CD14-positive monocyte (primary cell): ENCODE measurements at regions not wholly inside any gene's neighbourhood (a gene's known extent, or its start where the extent isn't known, plus 50 kb on each side); places are given as distances from the start of the nearest gene placed in this dataset.

ENCODE experiments used
- DNase-seq, 3 donors: peaks; one replicate each; pipeline ENCODE4 v3.0.0-alpha.2; 2011 to 2022
- H2AFZ ChIP-seq: 2 replicates; pipeline ENCODE4 v1.6.0; 2012; ENCODE audit warnings: mild to moderate bottlenecking, low read depth, low read length, inconsistent platforms; ENCODE audit not compliant: insufficient read depth, poor library complexity, severe bottlenecking
- H3K27ac ChIP-seq, 2 donors: 1 replicate in 1 of 2; 2 replicates in 1 of 2; pipeline ENCODE4 v1.5.1; 2012 to 2013; ENCODE audit warnings: low read length in 2 of 2, control low read depth in 1 of 2, inconsistent platforms in 1 of 2, low read depth in 1 of 2, mild to moderate bottlenecking in 1 of 2
- H3K27me3 ChIP-seq, 2 donors: one replicate each; pipeline versions ENCODE4 v1.6.0 to v1.6.1; 2011 to 2013; ENCODE audit warnings: low read length in 2 of 2; ENCODE audit not compliant: control insufficient read depth in 2 of 2, insufficient read depth in 2 of 2
- H3K36me3 ChIP-seq, 2 donors: replicated peaks in 1 of 2; 1 replicate in 1 of 2; 2 replicates in 1 of 2; pipeline versions ENCODE4 v1.5.1 to v1.6.1; 2012 to 2013; ENCODE audit warnings: low read length in 2 of 2, control low read depth in 1 of 2, inconsistent platforms in 1 of 2, mild to moderate bottlenecking in 1 of 2; ENCODE audit not compliant: insufficient read depth in 2 of 2, control insufficient read depth in 1 of 2
- H3K4me1 ChIP-seq, 2 donors: 1 replicate in 1 of 2; 2 replicates in 1 of 2; pipeline versions ENCODE4 v1.5.1 to v1.6.1; 2012 to 2013; ENCODE audit warnings: low read length in 2 of 2, control low read depth in 1 of 2, inconsistent platforms in 1 of 2, mild to moderate bottlenecking in 1 of 2, moderate library complexity in 1 of 2; ENCODE audit not compliant: insufficient read depth in 2 of 2, control insufficient read depth in 1 of 2
- H3K4me2 ChIP-seq: replicated peaks from 2 replicates; pipeline ENCODE3; 2012; ENCODE audit warnings: low read length, moderate library complexity, mild to moderate bottlenecking; ENCODE audit not compliant: poor library complexity, severe bottlenecking; ENCODE audit errors: extremely low read depth
- H3K4me3 ChIP-seq, 3 experiments: fragments of 200-600 bp in 1 of 3; sonication (generic) in 1 of 3; replicated peaks in 1 of 3; 1 replicate in 2 of 3; 2 replicates in 1 of 3; pipeline ENCODE4 v1.5.1; 2011 to 2013; ENCODE audit warnings: low read length in 3 of 3, mild to moderate bottlenecking in 3 of 3, control low read depth in 2 of 3, low read depth in 2 of 3, inconsistent platforms in 1 of 3, moderate library complexity in 1 of 3
- H3K79me2 ChIP-seq: 2 replicates; pipeline ENCODE4 v1.6.0; 2012; ENCODE audit warnings: mild to moderate bottlenecking, control low read depth, inconsistent platforms, low read length, moderate library complexity; ENCODE audit not compliant: insufficient read depth
- H3K9ac ChIP-seq: 2 replicates; pipeline ENCODE4 v1.6.0; 2017; ENCODE audit warnings: low read length, mild to moderate bottlenecking; ENCODE audit not compliant: insufficient read depth, poor library complexity, severe bottlenecking
- H3K9me3 ChIP-seq, 2 donors: replicated peaks in 1 of 2; 1 replicate in 1 of 2; 2 replicates in 1 of 2; pipeline versions ENCODE4 v1.5.1 to v1.6.1; 2012 to 2013; ENCODE audit warnings: low read length in 2 of 2, control low read depth in 1 of 2; ENCODE audit not compliant: control insufficient read depth in 1 of 2, insufficient read depth in 1 of 2
- H4K20me1 ChIP-seq: 2 replicates; pipeline ENCODE4 v1.6.0; 2012; ENCODE audit warnings: mild to moderate bottlenecking, low read length, control low read depth, moderate library complexity; ENCODE audit not compliant: insufficient read depth
- H3K27ac Mint-ChIP-seq, 7 donors: one replicate each; pipeline ENCODE4 v1.8.0; 2020; ENCODE audit warnings: mild to moderate bottlenecking in 7 of 7, mixed read lengths in 7 of 7, moderate library complexity in 6 of 7, inconsistent platforms in 2 of 7
- H3K27me3 Mint-ChIP-seq, 3 donors: one replicate each; pipeline ENCODE4 v1.8.0; 2021 to 2022; ENCODE audit warnings: low read depth in 3 of 3, mild to moderate bottlenecking in 3 of 3, mixed read lengths in 3 of 3, moderate library complexity in 3 of 3, inconsistent platforms in 1 of 3
- H3K36me3 Mint-ChIP-seq, 2 donors: one replicate each; pipeline ENCODE4 v1.8.0; 2020; ENCODE audit warnings: mixed read lengths in 2 of 2, inconsistent platforms in 1 of 2, mild to moderate bottlenecking in 1 of 2
- H3K4me1 Mint-ChIP-seq: one replicate; pipeline ENCODE4 v1.8.0; 2020; ENCODE audit warnings: mild to moderate bottlenecking, mixed read lengths
- H3K4me3 Mint-ChIP-seq, 2 donors: one replicate each; pipeline ENCODE4 v1.8.0; 2020; ENCODE audit warnings: mild to moderate bottlenecking in 2 of 2, mixed read lengths in 2 of 2, moderate library complexity in 1 of 2
- H3K9me3 Mint-ChIP-seq, 7 donors: one replicate each; pipeline ENCODE4 v1.8.0; 2020 to 2022; ENCODE audit warnings: mixed read lengths in 7 of 7, mild to moderate bottlenecking in 6 of 7, moderate library complexity in 6 of 7, inconsistent platforms in 2 of 7
- CTCF ChIP-seq: fragments of 200-600 bp; IDR thresholded peaks from one replicate; pipeline ENCODE4 v1.8.0; 2022; ENCODE audit warnings: antibody characterized with exemption, mild to moderate bottlenecking
- WGBS: methylation state at CpG from one replicate; pipeline ENCODE4 v1.1.5; 2013; ENCODE audit warnings: missing lambda C conversion rate; ENCODE audit not compliant: insufficient coverage; 5-methylcytosine and 5-hydroxymethylcytosine counted together
- intact Hi-C, 2 donors: fragments of 100-400 bp; cut with micrococcal nuclease; formaldehyde crosslinking; loops; one replicate each; pipeline versions ENCODE4 v1.15.0 to v1.15.1; 2023

- 50% methylated on average over 1 of the region's 16 CpGs for WGBS
- Histone ChIP-seq H3K79me2 (no peaks in the 10 kb centered on the region), H3K4me3 (no peak overlapping the region), H4K20me1 (no peaks in the 10 kb centered on the region), H3K27me3 (no peaks in the 10 kb centered on the region), H3K4me2 (no peak overlapping the region), H2AFZ (no peak overlapping the region), H3K9ac (no peak overlapping the region), H3K36me3 (no peaks in the 10 kb centered on the region), H3K27ac (no peak overlapping the region), H3K4me1 (no peaks in the 10 kb centered on the region), H3K9me3 (no peaks in the 10 kb centered on the region)
- Mint-ChIP-seq H3K9me3 (peaks cover 0 to 2% (median 0%) of the 10 kb centered on the region in 7 donors), H3K27me3 (peaks cover 0 to 4% (median 0%) of the 10 kb centered on the region in 3 donors), H3K4me1 (no peaks in the 10 kb centered on the region), H3K27ac (no peak overlapping the region), H3K4me3 (no peak overlapping the region), H3K36me3 (no peaks in the 10 kb centered on the region)
- no peak for TF ChIP-seq CTCF
- no peak for DNase-seq
- intact Hi-C loops: no loop called here
These were observed 147.9 kb upstream of the CBLN2 start for GRCh38 chr18:72692086-72692485.

DNA sequence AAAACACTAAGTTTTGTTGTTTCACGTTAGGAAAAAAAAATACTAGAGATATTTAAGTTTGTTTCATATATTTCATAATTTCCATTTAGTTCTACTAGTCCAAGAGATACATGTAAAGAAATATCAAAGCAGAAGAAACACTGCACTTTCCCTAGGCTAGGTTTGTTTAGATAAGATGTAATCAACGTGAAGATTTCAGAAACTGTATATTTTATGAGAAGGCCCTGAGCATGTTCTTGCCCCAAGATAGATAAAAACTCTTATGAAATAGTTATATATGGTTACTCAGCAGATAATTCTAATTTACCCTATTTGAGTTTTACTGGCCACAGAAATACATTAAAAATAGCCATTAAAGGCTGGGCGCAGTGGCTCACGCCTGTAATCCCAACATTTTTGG is 143.6 kb upstream of the CBLN2 start:
- no peak overlapping the region for H2AFZ ChIP-seq
- no peak overlapping the region for H3K27ac ChIP-seq
- 100% methylated on average over 2 of the region's 4 CpGs for WGBS
- no peaks in the 10 kb centered on the region for H3K79me2 ChIP-seq
- no peaks in the 10 kb centered on the region for H3K4me1 ChIP-seq
- H3K27me3 Mint-ChIP-seq: peaks cover 0 to 2% (median 1%) of the 10 kb centered on the region in 3 donors
- H3K9me3 ChIP-seq: no peaks in the 10 kb centered on the region
- no peak overlapping the region for H3K9ac ChIP-seq
- no peak for DNase-seq
- H3K4me2 ChIP-seq: no peak overlapping the region
- no peaks in the 10 kb centered on the region for H4K20me1 ChIP-seq
- H3K4me1 Mint-ChIP-seq: no peaks in the 10 kb centered on the region
- intact Hi-C loops: no loop called here
- H3K9me3 Mint-ChIP-seq: peaks cover 0 to 2% (median 0%) of the 10 kb centered on the region in 7 donors
- no peak overlapping the region for H3K27ac Mint-ChIP-seq
- H3K36me3 ChIP-seq: no peaks in the 10 kb centered on the region
- no peak for TF ChIP-seq CTCF
- no peak overlapping the region for H3K4me3 Mint-ChIP-seq
- no peaks in the 10 kb centered on the region for H3K27me3 ChIP-seq
- no peak overlapping the region for H3K4me3 ChIP-seq
- H3K36me3 Mint-ChIP-seq: no peaks in the 10 kb centered on the region
